Activated CD8-positive, alpha-beta T cell treated with anti-CD3 and anti-CD28 coated beads for 36 hours (primary cell): ENCODE measurements at regions not wholly inside any gene's neighbourhood (a gene's known extent, or its start where the extent isn't known, plus 50 kb on each side); places are given as distances from the start of the nearest gene placed in this dataset.

ENCODE experiments used
- ATAC-seq: fragments of 200-7000 bp; cut with Tn5 transposase; one replicate; pipeline ENCODE4 v1.10.0; 2021; ENCODE audit warnings: mild to moderate bottlenecking, moderate library complexity
- CTCF ChIA-PET: fragments of 350-600 bp; sonication (Branson Sonifier 250); formaldehyde crosslinking; loops from one replicate; lab custom pipeline; 2021; ENCODE audit warnings: antibody characterized with exemption; lab: Charles Lee
- POLR2A ChIA-PET: fragments of 350-600 bp; sonication (Branson Sonifier 250); formaldehyde crosslinking; loops from one replicate; lab custom pipeline; 2021; ENCODE audit warnings: antibody characterized with exemption; lab: Charles Lee
- DNase-seq: peaks from one replicate; pipeline ENCODE4 v3.0.0-alpha.2; 2020
- H3K27ac Mint-ChIP-seq: one replicate; pipeline ENCODE4 v1.8.0; 2021; ENCODE audit warnings: mild to moderate bottlenecking, mixed read lengths
- H3K27me3 Mint-ChIP-seq: one replicate; pipeline ENCODE4 v1.8.0; 2021; ENCODE audit warnings: mixed read lengths
- H3K36me3 Mint-ChIP-seq: one replicate; pipeline ENCODE4 v1.8.0; 2021; ENCODE audit warnings: low read depth, mixed read lengths
- H3K4me1 Mint-ChIP-seq: one replicate; pipeline ENCODE4 v1.8.0; 2021; ENCODE audit warnings: low read depth, mixed read lengths
- H3K4me3 Mint-ChIP-seq: one replicate; pipeline ENCODE4 v1.8.0; 2021; ENCODE audit warnings: mild to moderate bottlenecking, moderate library complexity, mixed read lengths
- H3K9me3 Mint-ChIP-seq: one replicate; pipeline ENCODE4 v1.8.0; 2021; ENCODE audit warnings: mixed read lengths
- CTCF ChIP-seq: fragments of 200-600 bp; IDR thresholded peaks from one replicate; pipeline ENCODE4 v1.8.0; 2022; ENCODE audit warnings: antibody characterized with exemption, mild to moderate bottlenecking
- intact Hi-C: fragments of 100-400 bp; cut with micrococcal nuclease; formaldehyde crosslinking; loops from one replicate; pipeline ENCODE4 v1.10.0; 2022

GRCh38 chr20:58112017-58112781, 116.3 kb downstream of the ANKRD60 start:
- Mint-ChIP-seq H3K27me3 (peaks cover 36% of the 10 kb centered on the region), H3K4me3 (no peak overlapping the region), H3K36me3 (no peaks in the 10 kb centered on the region), H3K4me1 (no peaks in the 10 kb centered on the region), H3K9me3 (peaks cover 6% of the 10 kb centered on the region), H3K27ac (no peak overlapping the region)
- intact Hi-C loops, result no loop called here
- ChIA-PET CTCF (interaction anchor here (1.5 kb wide), 1 partner anchor 25 kb away, joined by 6 read pairs; no protein-coding TSS in a partner anchor), POLR2A (no interaction called here)
- no peak for DNase-seq
- no peak for TF ChIP-seq CTCF
- no peak for ATAC-seq

- ATAC-seq (no peak), DNase-seq (no peak)
- TF ChIP-seq CTCF, result no peak
- no peaks in the 10 kb centered on the region for H3K36me3 Mint-ChIP-seq
- H3K4me1 Mint-ChIP-seq, result no peaks in the 10 kb centered on the region
- peaks cover 4% of the 10 kb centered on the region for H3K9me3 Mint-ChIP-seq
- intact Hi-C loops, result no loop called here
- H3K4me3 Mint-ChIP-seq, result no peak overlapping the region
- CTCF ChIA-PET, result interaction anchor here (1.5 kb wide), 1 partner anchor 25 kb away, joined by 6 read pairs; no protein-coding TSS in a partner anchor
- no peak overlapping the region for H3K27ac Mint-ChIP-seq
- H3K27me3 Mint-ChIP-seq, result peaks cover 34% of the 10 kb centered on the region
- POLR2A ChIA-PET, result no interaction called here
Measured at GRCh38 chr20:58111310-58112016, 117.0 kb downstream of the ANKRD60 start.

GRCh38 chr20:58109918-58110635, 118.4 kb downstream of the ANKRD60 start:
- ChIA-PET CTCF (no interaction called here), POLR2A (no interaction called here)
- H3K27ac Mint-ChIP-seq, result no peak overlapping the region
- TF ChIP-seq CTCF, result no peak
- peaks cover 6% of the 10 kb centered on the region for H3K9me3 Mint-ChIP-seq
- no peak for DNase-seq
- no peaks in the 10 kb centered on the region for H3K36me3 Mint-ChIP-seq
- no peak for ATAC-seq
- H3K4me3 Mint-ChIP-seq, result no peak overlapping the region
- H3K27me3 Mint-ChIP-seq, result peaks cover 43% of the 10 kb centered on the region
- intact Hi-C loops, result no loop called here
- no peaks in the 10 kb centered on the region for H3K4me1 Mint-ChIP-seq

- Mint-ChIP-seq H3K36me3 (no peaks in the 10 kb centered on the region), H3K4me3 (no peak overlapping the region), H3K27ac (no peak overlapping the region), H3K4me1 (no peaks in the 10 kb centered on the region), H3K27me3 (peaks cover 35% of the 10 kb centered on the region), H3K9me3 (peaks cover 6% of the 10 kb centered on the region)
- ChIA-PET CTCF (no interaction called here), POLR2A (no interaction called here)
- DNase-seq (no peak), ATAC-seq (no peak)
- no peak for TF ChIP-seq CTCF
- intact Hi-C loops, result no loop called here
Measured at GRCh38 chr20:58109126-58109880, 119.2 kb downstream of the ANKRD60 start.
